HTR-8/SVneo (cell line): ENCODE measurements at regions not wholly inside any gene's neighbourhood (a gene's known extent, or its start where the extent isn't known, plus 50 kb on each side); places are given as distances from the start of the nearest gene placed in this dataset.

ENCODE experiments used
- DNase-seq: peaks from one replicate; pipeline ENCODE4 v3.0.0; 2011; ENCODE audit warnings: low spot score, mixed read lengths; ENCODE audit not compliant: insufficient read length
- FAIRE-seq: peaks from 2 replicates; lab custom pipeline; 2011; peaks lifted over from hg19 to GRCh38; lab: Jason Lieb, UNC

- FAIRE-seq (no peak), DNase-seq (no peak)
These were observed 53.0 kb upstream of the SMOX start for GRCh38 chr20:4095639-4096038.

DNA sequence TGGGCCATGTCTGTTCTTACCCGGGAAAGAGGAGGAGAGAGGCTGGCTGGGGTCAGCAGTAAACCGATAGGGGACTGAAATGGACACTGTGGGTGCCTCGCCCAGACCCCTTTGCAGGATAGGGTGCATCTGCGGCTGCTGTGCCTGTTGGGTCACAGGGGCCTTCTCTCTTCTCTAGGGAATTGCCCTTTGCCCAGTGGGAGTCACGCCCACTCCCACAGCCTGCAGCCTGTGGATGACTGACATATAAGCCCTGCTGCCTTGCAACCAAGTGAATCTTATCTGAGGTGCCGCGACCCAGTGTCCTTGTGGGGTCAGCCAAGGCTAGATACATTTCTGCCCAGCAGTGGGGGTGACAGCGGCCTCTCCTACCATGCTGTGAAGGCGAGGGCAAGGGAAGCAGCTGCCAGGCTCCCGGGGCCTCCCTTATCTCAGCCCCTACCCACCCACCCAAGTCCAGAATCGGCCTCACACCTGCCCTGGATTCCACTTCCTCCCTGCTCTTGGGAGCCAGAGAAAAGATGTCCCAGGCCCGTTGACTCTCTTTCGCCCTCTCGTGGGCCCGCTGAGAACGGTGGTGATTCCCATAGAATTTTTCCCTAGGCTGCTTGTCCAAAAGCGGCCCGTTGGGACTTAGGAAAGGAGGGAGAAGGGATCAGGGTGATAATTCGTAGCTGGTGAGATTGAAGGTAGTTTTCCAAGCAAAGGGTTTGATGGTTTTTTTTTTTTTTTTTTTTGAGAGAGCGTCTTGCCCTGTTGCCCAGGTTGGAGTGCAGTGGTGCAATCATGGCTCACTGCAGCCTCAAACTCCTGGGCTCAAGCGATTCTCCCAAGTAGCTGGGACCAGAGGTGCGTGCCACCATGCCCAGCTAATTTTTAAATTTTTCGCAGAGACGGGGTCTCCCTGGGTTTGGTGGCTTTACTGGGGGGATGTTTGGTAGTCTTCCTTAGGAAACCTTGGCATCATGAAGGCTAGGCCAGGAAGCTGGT, 56.8 kb upstream of the SMOX start:
- DNase-seq (peak; percentile 57), FAIRE-seq (no peak)

DNA sequence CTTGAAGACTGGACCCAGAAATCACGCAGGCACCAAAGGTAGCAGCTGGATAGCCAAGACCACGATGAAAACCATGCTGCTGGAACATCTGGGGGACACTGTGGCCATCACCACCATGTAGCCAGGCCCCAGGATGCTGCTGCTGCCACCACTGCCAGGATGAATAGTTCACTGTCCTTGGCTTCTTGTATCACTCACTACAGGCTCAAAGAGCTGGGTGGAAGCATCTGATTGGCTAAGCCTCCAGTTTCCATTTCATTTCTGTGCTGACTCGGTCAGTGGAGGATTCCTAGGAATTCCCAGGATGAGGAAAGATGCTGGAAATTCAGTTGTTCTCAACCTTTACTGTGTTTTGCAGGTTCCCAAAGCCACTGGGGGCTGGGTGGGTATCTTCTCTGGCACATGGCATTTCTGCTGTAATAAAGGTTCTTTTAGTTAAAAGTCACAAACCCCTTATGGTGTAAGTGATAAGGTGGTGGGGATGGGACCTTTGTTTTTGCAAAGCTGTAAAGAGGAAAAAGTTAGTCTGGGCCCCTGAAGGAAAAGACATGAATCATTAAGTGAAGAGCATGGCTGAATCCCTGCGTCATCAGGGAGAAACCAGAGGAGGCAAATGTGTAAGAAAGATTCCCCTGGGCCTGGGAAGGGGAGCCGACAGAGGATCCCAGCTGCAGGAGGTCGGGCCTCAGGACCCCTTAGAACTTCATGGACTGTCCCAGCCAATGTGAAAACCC, 57.7 kb upstream of the SMOX start:
- DNase-seq: peak; percentile 39

DNA sequence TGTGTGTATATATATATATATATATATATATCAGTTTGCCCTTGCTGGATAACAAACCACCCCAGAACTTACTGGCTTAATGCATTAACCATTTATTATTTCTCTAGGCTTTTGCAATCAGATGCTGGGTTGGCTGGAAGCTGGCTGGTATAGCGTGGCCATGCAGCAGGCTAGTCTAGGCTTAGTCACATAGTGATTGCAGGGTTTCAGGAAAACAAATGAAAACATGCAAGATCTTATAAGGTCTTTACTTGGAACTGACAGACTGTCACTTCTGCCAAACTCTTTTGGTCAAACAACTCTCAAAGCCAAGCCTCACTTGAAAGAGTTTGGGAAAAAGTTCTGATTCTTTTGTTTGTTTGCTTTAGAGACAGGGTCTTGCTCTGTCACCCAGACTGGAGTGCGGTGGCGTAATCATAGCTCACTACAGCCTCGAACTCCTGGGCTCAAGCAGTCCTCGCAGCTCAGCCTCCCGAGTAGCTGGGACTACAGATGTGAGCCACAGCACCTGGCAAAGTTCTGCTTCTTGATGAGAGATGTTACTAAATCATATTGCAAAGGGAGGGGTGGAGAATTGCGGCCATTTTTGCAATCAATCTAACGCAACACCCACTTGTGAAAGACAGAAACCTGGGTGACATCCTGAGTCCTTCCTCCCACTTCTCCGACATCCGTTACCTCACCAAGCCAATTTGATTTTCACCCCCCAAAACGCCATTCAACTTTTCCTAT, 58.7 kb upstream of the SMOX start:
- no peak for DNase-seq
- FAIRE-seq: no peak

More for the DNA sequence above, 57.7 kb upstream of the SMOX start:
- no peak for FAIRE-seq

DNA sequence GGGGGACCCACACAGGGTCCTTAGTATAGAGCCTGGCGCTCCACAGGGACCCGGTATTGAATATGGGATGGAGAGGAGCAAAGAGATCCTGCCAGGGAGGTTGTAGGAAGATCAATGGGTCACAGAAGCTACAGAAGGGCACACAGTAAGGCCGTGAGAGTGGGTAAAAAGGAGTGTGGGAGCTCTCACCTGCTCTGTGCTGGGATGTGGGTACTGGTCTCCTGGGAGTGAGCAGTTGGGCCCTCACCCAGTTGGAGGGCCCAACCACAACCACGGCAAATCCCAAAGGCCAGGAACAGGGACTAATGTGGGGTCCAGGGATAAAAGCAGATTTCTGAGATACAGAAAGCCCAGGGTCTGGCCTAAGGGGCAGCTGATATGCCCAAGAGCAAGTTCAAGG, 59.9 kb upstream of the SMOX start:
- FAIRE-seq: no peak
- DNase-seq: no peak

DNA sequence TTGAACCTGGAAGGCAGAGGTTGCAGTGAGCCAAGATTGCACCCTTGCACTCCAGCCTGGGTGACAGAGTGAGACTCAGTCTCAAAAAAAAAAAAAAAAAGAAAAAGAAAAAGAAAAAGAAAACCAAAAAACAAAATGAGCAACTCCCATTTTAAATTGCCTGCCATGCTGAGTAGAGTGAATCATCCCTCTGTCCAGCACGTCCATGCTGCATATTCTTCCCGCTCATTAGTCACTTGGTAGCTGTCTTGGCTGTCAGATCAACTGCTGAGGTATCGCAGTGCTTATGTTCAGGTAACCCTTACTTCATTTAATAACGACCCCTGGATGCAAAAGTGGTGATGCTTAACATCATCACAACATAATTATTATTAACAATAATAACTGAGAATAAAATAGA, 60.7 kb upstream of the SMOX start:
- DNase-seq: no peak
- FAIRE-seq: no peak

DNA sequence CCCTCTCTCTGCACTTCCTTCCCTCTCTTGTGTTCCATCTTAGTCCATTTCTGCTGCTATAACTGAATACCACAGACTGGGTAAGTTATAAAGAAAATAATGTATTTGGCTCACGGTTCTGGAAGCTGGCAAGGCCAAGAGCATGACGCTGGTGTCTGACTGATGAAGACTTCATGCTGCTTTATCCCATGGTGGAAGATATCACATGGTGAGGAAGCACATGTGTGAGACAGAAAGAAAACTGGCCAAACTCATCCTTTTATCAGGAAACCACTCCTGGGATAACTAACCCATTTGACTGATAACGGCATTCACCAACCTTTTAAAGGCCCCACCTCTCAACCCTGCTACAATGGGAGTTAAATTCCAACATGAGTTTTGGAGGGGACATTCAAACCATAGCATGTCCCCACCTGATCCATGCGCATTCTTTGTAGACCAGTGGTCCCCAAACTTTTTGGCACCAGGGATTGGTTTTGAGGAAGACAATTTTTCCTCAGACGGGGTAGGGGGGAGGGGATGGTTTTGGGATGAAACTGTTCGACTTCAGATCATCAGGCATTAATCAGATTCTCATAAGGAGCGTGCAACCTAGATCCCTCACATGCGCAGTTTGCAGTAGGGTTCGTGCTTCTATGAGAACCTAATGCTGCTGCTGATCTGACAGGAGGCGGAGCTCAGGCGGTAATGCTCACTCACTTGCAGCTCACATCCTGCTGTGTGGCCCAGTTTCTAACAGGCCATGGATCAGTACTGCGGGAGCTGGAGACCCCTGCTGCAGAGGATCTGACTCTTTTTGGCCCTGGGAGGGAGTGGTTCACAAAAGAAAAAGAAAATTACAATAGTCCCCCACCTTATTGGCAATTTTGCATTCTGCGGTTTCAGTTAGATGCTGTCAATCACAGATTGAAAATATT, 61.6 kb upstream of the SMOX start:
- no peak for DNase-seq
- no peak for FAIRE-seq

GRCh38 chr20:4084721-4085120, 63.9 kb upstream of the SMOX start:
- no peak for FAIRE-seq

DNA sequence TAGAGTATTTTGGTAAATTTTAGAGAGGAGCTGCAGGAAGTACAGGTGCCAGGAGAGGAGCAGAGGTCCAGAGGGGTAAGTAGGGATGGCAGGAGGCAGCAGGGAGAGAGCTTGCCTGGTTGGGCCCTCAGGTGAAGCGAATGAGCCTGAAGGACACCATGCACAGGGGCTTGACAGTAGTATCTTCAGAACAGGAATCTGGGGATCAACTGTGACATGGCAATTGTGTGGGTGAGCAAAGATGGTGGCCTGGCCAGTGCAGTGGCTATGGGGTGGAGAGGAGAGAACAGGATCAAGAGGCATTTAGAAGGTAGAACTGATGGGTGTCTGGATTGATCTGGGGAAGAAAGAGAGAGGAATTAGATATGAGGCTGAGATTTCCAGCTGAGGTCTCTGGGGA, 64.5 kb upstream of the SMOX start:
- FAIRE-seq: no peak

More at GRCh38 chr20:4084721-4085120, 63.9 kb upstream of the SMOX start:
- DNase-seq: no peak

GRCh38 chr20:4083098-4083865, 65.3 kb upstream of the SMOX start:
- FAIRE-seq: no peak
- DNase-seq: no peak

More for the DNA sequence above, 64.5 kb upstream of the SMOX start:
- DNase-seq: no peak

DNA sequence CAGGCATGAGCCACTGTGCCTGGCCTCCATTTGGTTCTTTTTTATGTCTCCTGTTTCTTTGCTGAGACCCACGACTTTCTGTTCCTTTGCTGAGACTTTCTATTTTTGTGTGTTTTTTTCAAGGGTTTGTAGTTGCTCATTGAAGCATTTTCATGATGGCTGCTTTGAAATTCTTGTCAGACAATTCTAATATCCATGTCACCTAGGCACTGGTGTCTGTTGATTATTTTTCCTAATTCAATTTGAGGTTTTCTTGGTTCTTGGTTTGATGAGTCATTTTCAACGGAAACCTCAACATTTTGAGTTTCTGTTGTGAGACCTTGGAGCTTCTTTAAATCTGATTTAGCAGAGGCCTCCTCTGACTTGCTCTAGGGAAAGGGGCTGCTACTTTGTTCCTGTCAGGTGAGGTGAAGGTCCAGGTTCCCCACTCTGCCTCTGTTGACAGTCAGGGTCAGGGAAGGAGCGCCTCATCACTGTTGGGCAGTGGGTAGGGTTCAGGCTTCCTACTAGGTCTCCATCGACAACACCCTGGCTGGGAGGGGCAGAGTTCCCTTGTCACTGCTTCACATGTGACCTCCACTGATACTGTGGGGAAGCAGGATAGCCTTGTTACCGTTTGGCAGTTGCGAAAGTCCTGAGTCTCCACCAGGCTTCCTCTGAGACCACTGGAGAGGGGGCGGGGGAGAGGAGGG, 66.1 kb upstream of the SMOX start:
- FAIRE-seq (peak; percentile 55), DNase-seq (peak; percentile 81)

GRCh38 chr20:4081421-4081820, 66.1 kb upstream of the RNF24 start:
- FAIRE-seq (no peak), DNase-seq (no peak)

- FAIRE-seq: peak; percentile 80
- peak; percentile 67 for DNase-seq
These were observed 61.3 kb upstream of the RNF24 start for GRCh38 chr20:4076671-4077070.

DNA sequence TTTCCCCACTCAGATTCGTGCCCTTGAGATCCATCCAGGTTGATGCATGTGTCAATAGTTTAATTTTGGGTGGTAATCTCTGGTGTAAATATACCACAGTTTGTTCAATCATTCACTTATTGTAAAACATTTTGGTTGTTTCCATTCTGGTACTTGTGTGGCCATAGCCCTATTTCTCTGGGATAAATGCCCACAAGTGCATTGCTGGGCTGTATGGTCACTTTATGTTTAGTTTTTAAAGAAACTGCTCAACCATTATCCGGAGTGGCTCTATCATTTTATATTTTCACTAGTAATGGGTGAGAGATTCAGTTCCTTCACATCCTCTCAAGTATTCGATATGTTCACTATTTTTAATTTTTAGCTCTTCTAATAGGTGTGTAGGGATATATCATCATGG, 60.7 kb upstream of the RNF24 start:
- FAIRE-seq (peak; percentile 9), DNase-seq (no peak)

GRCh38 chr20:4074877-4075455, 59.6 kb upstream of the RNF24 start:
- DNase-seq: no peak
- peak; percentile 4 for FAIRE-seq

GRCh38 chr20:4073852-4074741, 58.7 kb upstream of the RNF24 start:
- FAIRE-seq: peak; percentile 46

GRCh38 chr20:4071178-4071693, 55.9 kb upstream of the RNF24 start:
- FAIRE-seq: no peak
- DNase-seq: no peak

More at GRCh38 chr20:4073852-4074741, 58.7 kb upstream of the RNF24 start:
- DNase-seq: no peak
